Neural cell (in vitro differentiated cells): ENCODE measurements at regions not wholly inside any gene's neighbourhood (a gene's known extent, or its start where the extent isn't known, plus 50 kb on each side); places are given as distances from the start of the nearest gene placed in this dataset.

Experiments
- EZH2 ChIP-seq: fragments of 200-600, 300-800 bp; shearing (Covaris generic), sonication (generic); IDR thresholded peaks from 2 replicates; pipeline ENCODE4 v1.6.1; 2014; ENCODE audit warnings: antibody characterized with exemption, low read length, borderline replicate concordance, mild to moderate bottlenecking; ENCODE audit not compliant: insufficient read depth, poor library complexity, severe bottlenecking
- MXI1 ChIP-seq: fragments of 450-650 bp; conservative IDR thresholded peaks from 2 replicates; pipeline ENCODE4 v1.6.1; 2014; ENCODE audit warnings: antibody characterized with exemption, mild to moderate bottlenecking; ENCODE audit not compliant: poor library complexity, severe bottlenecking
- POLR2AphosphoS5 ChIP-seq: IDR thresholded peaks from 2 replicates; pipeline ENCODE4 v1.6.1; 2012
- RAD21 ChIP-seq: fragments of 450-650 bp; conservative IDR thresholded peaks from 2 replicates; pipeline ENCODE4 v1.6.1; 2014; ENCODE audit warnings: antibody characterized with exemption, mild to moderate bottlenecking, moderate library complexity
- SMC3 ChIP-seq: fragments of 450-650 bp; conservative IDR thresholded peaks from 2 replicates; pipeline ENCODE4 v1.6.1; 2014; ENCODE audit warnings: antibody characterized with exemption, mild to moderate bottlenecking, moderate library complexity; ENCODE audit not compliant: poor library complexity
- TF ChIP-seq, protein P1 (sequence below): fragments of 450-650 bp; IDR thresholded peaks from 2 replicates; pipeline ENCODE4 v1.5.1; 2014; ENCODE audit warnings: antibody characterized with exemption, mild to moderate bottlenecking, moderate library complexity; ENCODE audit not compliant: poor library complexity, severe bottlenecking

DNA sequence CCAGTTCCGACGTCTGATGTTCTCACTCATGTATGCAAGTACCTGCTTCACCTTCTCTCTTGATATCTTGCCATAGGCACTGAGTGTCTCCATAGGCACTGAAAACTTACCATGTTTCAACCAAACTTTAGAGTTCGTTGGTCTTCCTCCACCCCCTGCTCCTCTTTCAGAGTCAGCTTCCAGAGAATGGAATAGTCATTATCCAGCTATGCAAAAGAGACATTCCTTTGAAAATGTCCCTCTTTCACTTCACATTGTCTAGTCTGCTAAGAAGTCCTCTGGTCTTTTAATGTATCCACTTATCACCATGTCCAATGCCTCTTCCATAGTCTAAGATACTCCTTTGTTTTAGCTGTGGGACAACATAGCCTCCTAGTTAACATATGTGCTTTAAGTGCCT is 566.0 kb upstream of the TENM3 start:
- TF ChIP-seq MXI1 (no peak), POLR2AphosphoS5 (no peak), RAD21 (no peak), SMC3 (no peak), EZH2 (no peak)
- TF ChIP-seq, protein P1, sequence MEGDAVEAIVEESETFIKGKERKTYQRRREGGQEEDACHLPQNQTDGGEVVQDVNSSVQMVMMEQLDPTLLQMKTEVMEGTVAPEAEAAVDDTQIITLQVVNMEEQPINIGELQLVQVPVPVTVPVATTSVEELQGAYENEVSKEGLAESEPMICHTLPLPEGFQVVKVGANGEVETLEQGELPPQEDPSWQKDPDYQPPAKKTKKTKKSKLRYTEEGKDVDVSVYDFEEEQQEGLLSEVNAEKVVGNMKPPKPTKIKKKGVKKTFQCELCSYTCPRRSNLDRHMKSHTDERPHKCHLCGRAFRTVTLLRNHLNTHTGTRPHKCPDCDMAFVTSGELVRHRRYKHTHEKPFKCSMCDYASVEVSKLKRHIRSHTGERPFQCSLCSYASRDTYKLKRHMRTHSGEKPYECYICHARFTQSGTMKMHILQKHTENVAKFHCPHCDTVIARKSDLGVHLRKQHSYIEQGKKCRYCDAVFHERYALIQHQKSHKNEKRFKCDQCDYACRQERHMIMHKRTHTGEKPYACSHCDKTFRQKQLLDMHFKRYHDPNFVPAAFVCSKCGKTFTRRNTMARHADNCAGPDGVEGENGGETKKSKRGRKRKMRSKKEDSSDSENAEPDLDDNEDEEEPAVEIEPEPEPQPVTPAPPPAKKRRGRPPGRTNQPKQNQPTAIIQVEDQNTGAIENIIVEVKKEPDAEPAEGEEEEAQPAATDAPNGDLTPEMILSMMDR = no peak
